HEK293T (cell line): ENCODE measurements at regions not wholly inside any gene's neighbourhood (a gene's known extent, or its start where the extent isn't known, plus 50 kb on each side); places are given as distances from the start of the nearest gene placed in this dataset.

Experiments used
- BHLHE40 ChIP-seq: fragments of 450-650 bp; IDR thresholded peaks from 2 replicates; pipeline ENCODE4 v1.6.1; 2016; ENCODE audit warnings: mild to moderate bottlenecking, moderate library complexity, borderline replicate concordance
- ELF4 ChIP-seq: fragments of 450-650 bp; IDR thresholded peaks from 2 replicates; pipeline ENCODE4 v1.6.1; 2017; ENCODE audit warnings: antibody characterized with exemption
- FOXA1 ChIP-seq: fragments of 450-650 bp; IDR thresholded peaks from 2 replicates; pipeline ENCODE4 v1.6.1; 2016; ENCODE audit warnings: mild to moderate bottlenecking
- FOXK2 ChIP-seq: fragments of 450-650 bp; IDR thresholded peaks from 2 replicates; pipeline ENCODE4 v1.6.1; 2016; ENCODE audit warnings: mild to moderate bottlenecking
- FOXM1 ChIP-seq: fragments of 450-650 bp; IDR thresholded peaks from 2 replicates; pipeline ENCODE4 v1.6.1; 2017; ENCODE audit warnings: mild to moderate bottlenecking, borderline replicate concordance
- L3MBTL2 ChIP-seq: fragments of 450-650 bp; conservative IDR thresholded peaks from 2 replicates; pipeline ENCODE4 v1.6.1; 2016; ENCODE audit warnings: mild to moderate bottlenecking
- LEF1 ChIP-seq: fragments of 450-650 bp; IDR thresholded peaks from 2 replicates; pipeline ENCODE4 v1.6.1; 2017; ENCODE audit warnings: mild to moderate bottlenecking, borderline replicate concordance
- NFRKB ChIP-seq: fragments of 450-650 bp; IDR thresholded peaks from 2 replicates; pipeline ENCODE4 v1.6.1; 2016; ENCODE audit warnings: mild to moderate bottlenecking, moderate library complexity
- SP1 ChIP-seq: fragments of 450-650 bp; IDR thresholded peaks from 2 replicates; pipeline ENCODE4 v1.6.1; 2017
- SUZ12 ChIP-seq: fragments of 450-650 bp; IDR thresholded peaks from 2 replicates; pipeline ENCODE4 v1.6.1; 2016; ENCODE audit warnings: mild to moderate bottlenecking
- TARDBP ChIP-seq: fragments of 450-650 bp; IDR thresholded peaks from 2 replicates; pipeline ENCODE4 v1.6.1; 2016
- ZNF384 ChIP-seq: fragments of 450-650 bp; IDR thresholded peaks from 2 replicates; pipeline ENCODE4 v1.6.1; 2016
- TF ChIP-seq, protein P1 (sequence below): fragments of 450-650 bp; IDR thresholded peaks from 2 replicates; pipeline ENCODE4 v1.6.1; 2016

GRCh38 chrX:39194673-39195072 is 393.4 kb downstream of the MID1IP1 start:
- TF ChIP-seq NFRKB (no peak), BHLHE40 (no peak), SUZ12 (no peak), FOXK2 (no peak), ELF4 (no peak), FOXM1 (no peak), LEF1 (no peak), FOXA1 (no peak), L3MBTL2 (no peak), TARDBP (no peak), SP1 (no peak), ZNF384 (no peak)
- TF ChIP-seq, protein P1, sequence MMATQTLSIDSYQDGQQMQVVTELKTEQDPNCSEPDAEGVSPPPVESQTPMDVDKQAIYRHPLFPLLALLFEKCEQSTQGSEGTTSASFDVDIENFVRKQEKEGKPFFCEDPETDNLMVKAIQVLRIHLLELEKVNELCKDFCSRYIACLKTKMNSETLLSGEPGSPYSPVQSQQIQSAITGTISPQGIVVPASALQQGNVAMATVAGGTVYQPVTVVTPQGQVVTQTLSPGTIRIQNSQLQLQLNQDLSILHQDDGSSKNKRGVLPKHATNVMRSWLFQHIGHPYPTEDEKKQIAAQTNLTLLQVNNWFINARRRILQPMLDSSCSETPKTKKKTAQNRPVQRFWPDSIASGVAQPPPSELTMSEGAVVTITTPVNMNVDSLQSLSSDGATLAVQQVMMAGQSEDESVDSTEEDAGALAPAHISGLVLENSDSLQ: no peak
